HG02885 (cell line): ENCODE measurements at regions not wholly inside any gene's neighbourhood (a gene's known extent, or its start where the extent isn't known, plus 50 kb on each side); places are given as distances from the start of the nearest gene placed in this dataset.

Source experiments
- ATAC-seq: cut with Tn5 transposase; IDR thresholded peaks from one replicate; pipeline ENCODE4 v1.9.1; 2021; ENCODE audit warnings: mild to moderate bottlenecking; ENCODE audit not compliant: unreplicated experiment, poor library complexity

DNA sequence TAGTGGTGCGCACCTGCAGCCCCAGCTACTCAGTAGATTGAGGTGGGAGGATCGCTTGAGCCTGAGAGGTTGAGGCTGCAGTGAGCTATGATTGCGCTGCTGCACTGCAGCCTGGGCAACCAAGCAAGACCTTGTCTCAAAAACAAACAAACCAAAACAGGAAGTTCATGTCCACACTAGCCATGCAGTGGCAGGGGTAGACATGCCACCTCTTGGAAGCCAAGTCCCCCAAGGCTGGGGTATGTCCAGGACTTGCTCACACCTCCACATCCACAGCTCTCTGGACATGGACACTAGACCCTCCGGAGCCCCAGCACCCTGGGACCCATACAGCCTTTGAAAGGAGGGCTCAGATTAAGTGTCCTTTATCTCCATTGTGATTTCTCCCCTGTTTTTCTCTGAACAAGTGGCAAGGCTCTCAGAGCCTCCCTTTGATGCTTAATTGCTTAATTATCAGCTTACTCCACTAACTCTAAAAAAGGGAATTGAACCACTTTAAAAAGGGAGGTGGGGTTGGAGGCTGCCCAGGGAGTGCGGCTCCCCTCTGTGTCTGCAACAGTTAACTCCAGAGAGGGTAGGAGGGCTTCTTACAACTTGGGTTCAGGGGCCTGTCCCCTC lies 424.6 kb upstream of the C16orf82 start:
- ATAC-seq, result no peak

DNA sequence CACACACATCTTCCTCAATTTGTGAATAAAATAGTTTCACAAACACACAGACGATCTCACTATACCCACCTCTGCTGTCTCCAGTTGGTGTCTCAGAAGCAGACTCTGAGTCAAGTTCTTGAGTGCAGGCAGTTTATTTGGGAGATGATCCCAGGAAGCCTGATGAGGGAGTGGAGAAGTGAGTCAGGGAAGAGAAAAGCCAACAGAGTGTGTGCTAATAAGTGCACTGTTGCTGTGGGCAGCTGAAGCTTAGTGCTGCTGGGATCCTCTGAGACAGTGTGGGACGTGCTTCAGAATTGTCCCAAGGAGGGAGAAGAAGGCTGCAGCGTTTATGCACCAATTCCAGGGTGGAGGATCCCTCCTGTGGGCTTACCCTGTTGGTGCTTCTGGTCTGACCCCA lies 423.2 kb upstream of the C16orf82 start:
- no peak for ATAC-seq

GRCh38 chr16:26644912-26645543 lies 421.7 kb upstream of the C16orf82 start:
- ATAC-seq, result no peak

- no peak for ATAC-seq
Measured at GRCh38 chr16:26645614-26646013, 421.1 kb upstream of the C16orf82 start.

GRCh38 chr16:26647870-26648269 lies 418.9 kb upstream of the C16orf82 start:
- no peak for ATAC-seq

GRCh38 chr16:26648851-26649250 lies 417.9 kb upstream of the C16orf82 start:
- ATAC-seq, result no peak

- no peak for ATAC-seq
Measured at GRCh38 chr16:26649381-26650045, 417.2 kb upstream of the C16orf82 start.

DNA sequence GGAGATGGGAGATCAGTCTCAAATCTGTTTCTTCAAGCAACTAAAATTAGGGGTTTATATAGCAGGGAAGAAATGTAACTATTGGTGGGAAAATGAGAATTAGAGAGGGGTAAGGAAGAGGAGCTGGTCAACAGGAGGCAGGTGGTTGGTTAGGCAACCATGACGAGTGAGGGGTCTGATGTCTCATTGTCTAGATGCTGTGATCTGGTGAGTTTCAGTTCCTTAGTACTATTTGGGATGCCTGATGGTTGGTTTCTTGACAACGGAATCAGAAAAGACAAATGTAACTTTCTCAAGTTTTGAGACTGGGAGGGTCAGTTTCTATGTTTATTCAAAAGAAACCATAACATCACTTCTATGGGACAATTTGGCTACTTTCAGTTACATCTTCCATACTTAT lies 415.3 kb upstream of the C16orf82 start:
- ATAC-seq, result no peak

GRCh38 chr16:26651884-26652283 lies 414.8 kb upstream of the C16orf82 start:
- no peak for ATAC-seq

- no peak for ATAC-seq
Measured at GRCh38 chr16:26658486-26658885, 408.2 kb upstream of the C16orf82 start.

GRCh38 chr16:26658915-26659314 lies 407.8 kb upstream of the C16orf82 start:
- no peak for ATAC-seq

GRCh38 chr16:26664086-26664485 lies 402.6 kb upstream of the C16orf82 start:
- no peak for ATAC-seq

GRCh38 chr16:26665166-26665939 lies 401.4 kb upstream of the C16orf82 start:
- ATAC-seq, result no peak

DNA sequence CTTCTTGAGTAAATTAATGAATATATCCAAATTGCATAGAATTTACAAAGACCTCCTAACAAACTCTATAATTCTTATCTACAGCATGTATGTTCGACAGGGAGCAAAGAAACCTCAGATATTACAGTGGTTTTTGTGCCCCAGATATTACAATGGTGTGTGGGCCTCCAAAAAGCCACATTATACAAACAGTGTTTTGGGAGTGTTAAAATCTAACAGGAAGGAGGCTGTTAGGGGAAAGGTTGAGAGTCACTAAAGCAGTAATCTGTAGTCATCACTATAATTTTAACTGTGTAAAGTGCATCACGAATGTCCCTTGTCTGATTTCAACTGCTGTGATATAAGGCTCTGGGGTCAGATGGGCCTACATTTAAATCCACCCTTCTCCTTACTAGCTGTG lies 400.2 kb upstream of the C16orf82 start:
- no peak for ATAC-seq

DNA sequence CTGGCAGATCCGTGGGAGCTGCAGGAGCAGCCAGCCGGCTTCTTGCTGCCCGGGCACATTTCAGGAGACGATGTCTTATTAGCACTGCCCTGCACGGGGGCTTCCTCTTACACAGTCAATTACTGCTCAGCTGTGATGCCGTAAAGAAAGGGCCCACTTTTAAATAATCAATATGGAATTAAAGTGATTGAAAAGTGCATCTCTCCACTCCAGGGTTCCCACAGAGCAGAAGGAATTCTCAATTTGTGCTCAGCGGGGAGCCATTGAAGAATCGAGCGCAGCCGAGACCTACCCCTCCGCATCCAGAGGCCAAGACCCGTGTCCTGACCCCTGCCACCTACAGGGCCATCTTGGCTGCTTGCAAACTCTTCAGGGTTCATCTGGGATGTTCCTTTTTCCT lies 399.4 kb upstream of the C16orf82 start:
- no peak for ATAC-seq

GRCh38 chr16:26668026-26668425 lies 398.7 kb upstream of the C16orf82 start:
- no peak for ATAC-seq

DNA sequence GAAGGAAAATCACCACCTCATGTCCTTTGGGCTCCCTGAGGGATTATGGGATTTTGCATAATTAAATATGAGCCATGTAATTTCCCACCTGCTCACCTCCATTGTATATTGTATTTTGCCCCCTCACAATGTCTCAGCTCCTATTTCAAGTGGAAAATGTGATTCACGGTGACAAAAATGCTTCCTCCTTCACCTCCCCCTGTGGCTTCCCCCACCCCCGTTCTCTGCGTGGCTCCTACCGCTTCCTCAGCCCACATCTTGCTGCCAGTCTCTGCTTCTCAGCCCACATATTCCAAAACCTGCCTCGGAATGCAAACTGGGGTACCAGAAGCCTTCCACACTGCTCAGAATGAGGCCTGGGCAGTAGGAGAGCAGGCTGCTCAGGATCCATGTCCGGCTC lies 394.5 kb upstream of the C16orf82 start:
- ATAC-seq, result no peak

DNA sequence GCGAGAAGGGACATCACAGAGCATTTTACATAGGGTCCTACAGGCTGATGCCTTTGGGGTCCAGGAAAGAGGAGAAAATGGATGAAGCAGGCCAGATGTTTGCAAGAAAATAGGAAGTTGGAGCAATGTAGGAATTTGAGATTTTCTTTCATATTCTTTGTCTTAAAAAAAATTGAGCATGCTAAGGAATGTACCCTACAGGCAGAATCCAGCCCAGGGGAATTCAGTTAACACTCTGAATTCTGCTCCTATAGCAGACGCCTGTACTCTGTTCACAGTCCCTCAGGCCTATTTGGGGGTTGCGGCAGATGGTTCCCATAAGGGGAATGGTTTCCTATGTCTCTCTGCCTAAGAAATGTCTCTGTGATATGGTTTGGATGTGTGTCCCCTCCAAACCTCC lies 393.7 kb upstream of the C16orf82 start:
- no peak for ATAC-seq

- ATAC-seq, result no peak
Measured at GRCh38 chr16:26680671-26681070, 386.1 kb upstream of the C16orf82 start.

DNA sequence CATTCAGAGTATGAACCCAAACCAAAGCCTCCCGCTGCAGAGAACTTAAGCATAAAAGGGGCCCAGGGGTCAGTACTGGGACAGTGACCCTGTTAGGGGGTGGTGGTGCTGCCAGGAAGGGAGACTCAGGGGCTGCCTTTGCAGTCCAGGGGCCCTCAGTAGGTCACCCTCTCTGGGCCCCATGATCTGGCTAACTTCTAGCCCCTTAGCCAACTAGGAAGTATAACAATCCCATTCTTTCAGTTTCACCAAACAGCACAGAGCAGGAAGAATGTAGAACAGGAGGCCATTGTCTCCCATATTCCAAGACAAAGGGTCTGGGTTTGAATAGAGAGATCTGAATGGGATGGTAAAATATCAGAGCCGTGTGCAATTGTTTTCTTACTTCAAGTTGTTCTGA lies 378.6 kb upstream of the C16orf82 start:
- ATAC-seq, result no peak

DNA sequence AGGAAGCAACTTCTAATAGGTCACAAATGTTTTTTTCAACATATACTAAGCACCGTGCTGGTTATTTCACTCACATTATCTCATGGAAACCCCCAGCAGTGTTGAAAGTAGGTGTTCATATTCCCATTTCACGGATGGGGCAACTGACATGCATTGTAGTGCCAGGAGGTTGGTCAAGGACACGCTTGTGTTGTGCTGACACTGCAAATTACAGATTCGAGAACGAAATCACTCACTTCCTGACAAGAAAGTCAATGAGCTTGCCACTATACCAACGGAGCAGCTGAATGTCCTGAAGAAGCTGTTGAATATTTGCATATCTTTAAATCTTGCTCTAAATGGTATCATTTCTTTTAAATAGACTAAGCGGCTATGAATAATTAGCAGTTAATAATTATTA lies 378.0 kb upstream of the C16orf82 start:
- ATAC-seq, result no peak
